IPS DF 6.9 (cell line): ENCODE measurements at regions not wholly inside any gene's neighbourhood (a gene's known extent, or its start where the extent isn't known, plus 50 kb on each side); places are given as distances from the start of the nearest gene placed in this dataset.

Experiments
- DNase-seq: peaks from one replicate; pipeline ENCODE4 v3.0.0-alpha.2; 2013; ENCODE audit warnings: low read depth, low spot score
- H3K27ac ChIP-seq: one replicate; pipeline ENCODE4 v1.5.1; 2013; ENCODE audit warnings: low read length, control low read depth
- H3K27me3 ChIP-seq: 2 replicates; pipeline ENCODE4 v1.6.1; 2013; ENCODE audit warnings: mild to moderate bottlenecking, low read length; ENCODE audit not compliant: control insufficient read depth, insufficient read depth
- H3K36me3 ChIP-seq: 2 replicates; pipeline ENCODE4 v1.6.1; 2013; ENCODE audit warnings: low read length; ENCODE audit not compliant: control insufficient read depth, insufficient read depth
- H3K4me1 ChIP-seq: 2 replicates; pipeline ENCODE4 v1.6.1; 2013; ENCODE audit warnings: low read length; ENCODE audit not compliant: control insufficient read depth, insufficient read depth
- H3K4me3 ChIP-seq: 2 replicates; pipeline ENCODE4 v1.5.1; 2013; ENCODE audit warnings: mild to moderate bottlenecking, low read length
- H3K9me3 ChIP-seq: 2 replicates; pipeline ENCODE4 v1.6.1; 2013; ENCODE audit warnings: low read length, inconsistent platforms; ENCODE audit not compliant: control insufficient read depth, insufficient read depth
- WGBS: extraction: QIAGEN DNeasy Blood & Tissue Kit; methylation state at CpG from one replicate; pipeline ENCODE4 v1.1.7; 2013; ENCODE audit warnings: mixed read lengths, missing lambda C conversion rate; ENCODE audit not compliant: insufficient read length, insufficient coverage; 5-methylcytosine and 5-hydroxymethylcytosine counted together

- Histone ChIP-seq H3K36me3 (no peaks in the 10 kb centered on the region), H3K27ac (no peak overlapping the region), H3K9me3 (no peaks in the 10 kb centered on the region), H3K27me3 (no peaks in the 10 kb centered on the region), H3K4me1 (no peaks in the 10 kb centered on the region; the same call in 1 of the 2 replicates), H3K4me3 (no peak overlapping the region)
- no CpG with 5 or more reads among the region's 6 CpGs for WGBS
- DNase-seq = no peak
Measured at GRCh38 chr2:205882806-205883425, 200.6 kb downstream of the NRP2 start.

GRCh38 chr2:205880048-205880447, 197.7 kb downstream of the NRP2 start:
- no peaks in the 10 kb centered on the region for H3K27me3 ChIP-seq
- H3K36me3 ChIP-seq = no peaks in the 10 kb centered on the region
- no peaks in the 10 kb centered on the region for H3K9me3 ChIP-seq
- H3K4me3 ChIP-seq = no peak overlapping the region
- WGBS = no CpG with 5 or more reads among the region's 4 CpGs
- H3K27ac ChIP-seq = no peak overlapping the region
- DNase-seq = no peak
- no peaks in the 10 kb centered on the region; the same call in 1 of the 2 replicates for H3K4me1 ChIP-seq

- Histone ChIP-seq H3K27ac (no peak overlapping the region), H3K36me3 (no peaks in the 10 kb centered on the region), H3K27me3 (no peaks in the 10 kb centered on the region), H3K4me3 (no peak overlapping the region), H3K9me3 (no peaks in the 10 kb centered on the region), H3K4me1 (no peaks in the 10 kb centered on the region; the same call in 1 of the 2 replicates)
- WGBS = no CpG with 5 or more reads among the region's 22 CpGs
- no peak for DNase-seq
Measured at GRCh38 chr2:205878999-205879762, 196.9 kb downstream of the NRP2 start.

GRCh38 chr2:205877496-205877895, 195.2 kb downstream of the NRP2 start:
- Histone ChIP-seq H3K9me3 (no peaks in the 10 kb centered on the region; the same call in 1 of the 2 replicates), H3K27me3 (no peaks in the 10 kb centered on the region), H3K4me1 (no peaks in the 10 kb centered on the region; the same call in 1 of the 2 replicates), H3K4me3 (no peak overlapping the region), H3K27ac (no peak overlapping the region), H3K36me3 (no peaks in the 10 kb centered on the region)
- DNase-seq = no peak
- WGBS = no CpG with 5 or more reads among the region's 3 CpGs

GRCh38 chr2:205876127-205876526, 193.8 kb downstream of the NRP2 start:
- H3K9me3 ChIP-seq = no peaks in the 10 kb centered on the region; the same call in 1 of the 2 replicates

GRCh38 chr2:205872716-205873115, 190.4 kb downstream of the NRP2 start:
- H3K27me3 ChIP-seq = no peaks in the 10 kb centered on the region
- no peaks in the 10 kb centered on the region for H3K36me3 ChIP-seq
- H3K4me3 ChIP-seq = no peak overlapping the region
- DNase-seq = no peak
- no peak overlapping the region for H3K27ac ChIP-seq
- no peaks in the 10 kb centered on the region for H3K4me1 ChIP-seq
- no peaks in the 10 kb centered on the region; the same call in 1 of the 2 replicates for H3K9me3 ChIP-seq

More at GRCh38 chr2:205876127-205876526, 193.8 kb downstream of the NRP2 start:
- H3K27me3 ChIP-seq = no peaks in the 10 kb centered on the region
- no peak for DNase-seq
- H3K4me3 ChIP-seq = no peak overlapping the region
- no peaks in the 10 kb centered on the region; the same call in 1 of the 2 replicates for H3K4me1 ChIP-seq
- no peak overlapping the region for H3K27ac ChIP-seq
- H3K36me3 ChIP-seq = no peaks in the 10 kb centered on the region

GRCh38 chr2:205869439-205869838, 187.1 kb downstream of the NRP2 start:
- Histone ChIP-seq H3K36me3 (no peaks in the 10 kb centered on the region), H3K4me3 (no peak overlapping the region), H3K9me3 (no peaks in the 10 kb centered on the region; the same call in 1 of the 2 replicates), H3K27me3 (no peaks in the 10 kb centered on the region), H3K27ac (no peak overlapping the region), H3K4me1 (no peaks in the 10 kb centered on the region)
- DNase-seq = no peak

- WGBS = no CpG with 5 or more reads among the region's 8 CpGs
- Histone ChIP-seq H3K27ac (no peak overlapping the region), H3K36me3 (no peaks in the 10 kb centered on the region), H3K27me3 (no peaks in the 10 kb centered on the region), H3K4me3 (no peak overlapping the region), H3K9me3 (no peaks in the 10 kb centered on the region; the same call in 1 of the 2 replicates), H3K4me1 (no peaks in the 10 kb centered on the region)
- no peak for DNase-seq
Measured at GRCh38 chr2:205868773-205869333, 186.6 kb downstream of the NRP2 start.

GRCh38 chr2:205868053-205868452, 185.8 kb downstream of the NRP2 start:
- Histone ChIP-seq H3K27ac (no peak overlapping the region), H3K36me3 (no peaks in the 10 kb centered on the region), H3K4me1 (no peaks in the 10 kb centered on the region), H3K4me3 (no peak overlapping the region), H3K27me3 (no peaks in the 10 kb centered on the region), H3K9me3 (no peaks in the 10 kb centered on the region)
- no peak for DNase-seq
- WGBS = no CpG with 5 or more reads among the region's 2 CpGs

GRCh38 chr2:205867371-205867770, 185.1 kb downstream of the NRP2 start:
- H3K36me3 ChIP-seq = no peaks in the 10 kb centered on the region
- H3K4me1 ChIP-seq = no peaks in the 10 kb centered on the region
- no peaks in the 10 kb centered on the region for H3K9me3 ChIP-seq
- H3K27me3 ChIP-seq = no peaks in the 10 kb centered on the region
- no peak overlapping the region for H3K4me3 ChIP-seq
- DNase-seq = no peak
- H3K27ac ChIP-seq = no peak overlapping the region
- no CpG with 5 or more reads among the region's 3 CpGs for WGBS
